ENCODE measurements at regions not wholly inside any gene's neighbourhood (a gene's known extent, or its start where the extent isn't known, plus 50 kb on each side); places are given as distances from the start of the nearest gene placed in this dataset.

GRCh38 chr6:21360336-21360735 lies 233.2 kb upstream of the SOX4 start:
- TF ChIP-seq, protein P1, sequence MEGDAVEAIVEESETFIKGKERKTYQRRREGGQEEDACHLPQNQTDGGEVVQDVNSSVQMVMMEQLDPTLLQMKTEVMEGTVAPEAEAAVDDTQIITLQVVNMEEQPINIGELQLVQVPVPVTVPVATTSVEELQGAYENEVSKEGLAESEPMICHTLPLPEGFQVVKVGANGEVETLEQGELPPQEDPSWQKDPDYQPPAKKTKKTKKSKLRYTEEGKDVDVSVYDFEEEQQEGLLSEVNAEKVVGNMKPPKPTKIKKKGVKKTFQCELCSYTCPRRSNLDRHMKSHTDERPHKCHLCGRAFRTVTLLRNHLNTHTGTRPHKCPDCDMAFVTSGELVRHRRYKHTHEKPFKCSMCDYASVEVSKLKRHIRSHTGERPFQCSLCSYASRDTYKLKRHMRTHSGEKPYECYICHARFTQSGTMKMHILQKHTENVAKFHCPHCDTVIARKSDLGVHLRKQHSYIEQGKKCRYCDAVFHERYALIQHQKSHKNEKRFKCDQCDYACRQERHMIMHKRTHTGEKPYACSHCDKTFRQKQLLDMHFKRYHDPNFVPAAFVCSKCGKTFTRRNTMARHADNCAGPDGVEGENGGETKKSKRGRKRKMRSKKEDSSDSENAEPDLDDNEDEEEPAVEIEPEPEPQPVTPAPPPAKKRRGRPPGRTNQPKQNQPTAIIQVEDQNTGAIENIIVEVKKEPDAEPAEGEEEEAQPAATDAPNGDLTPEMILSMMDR (IDR thresholded peaks at IDR 0.05): no peak
- no peak for TF ChIP-seq POLR2A (IDR thresholded peaks at IDR 0.05)
